ENCODE measurements at regions not wholly inside any gene's neighbourhood (a gene's known extent, or its start where the extent isn't known, plus 50 kb on each side); places are given as distances from the start of the nearest gene placed in this dataset.

GRCh38 chr14:85295318-85295717 is 234.6 kb upstream of the FLRT2 start:
- no peak overlapping the region for H3K4me3 ChIP-seq (ENCODE audit: low read length in 2 of 2)
- H3K36me3 ChIP-seq (ENCODE audit: control insufficient read depth in 1 of 2, insufficient read depth in 2 of 2, low read length in 1 of 2): no peaks in the 10 kb centered on the region
- H3K9me3 ChIP-seq (ENCODE audit: control insufficient read depth, low read length): no peaks in the 10 kb centered on the region
- intact Hi-C loops (cut with DNase I): no loop called here
- H3K27ac ChIP-seq (ENCODE audit: low read depth in 1 of 2, low read length in 2 of 2): no peak overlapping the region
- no peaks in the 10 kb centered on the region for H3K4me1 ChIP-seq (ENCODE audit: control insufficient read depth in 1 of 2, insufficient read depth in 2 of 2, low read length in 2 of 2)
- WGBS, 2 donors: 97 to 100% methylated on average over 1 of the region's 1 CpG
- no peak for ATAC-seq (ENCODE audit: low FRiP score)
- no peak for DNase-seq
- no peaks in the 10 kb centered on the region for H3K27me3 ChIP-seq (ENCODE audit: control insufficient read depth in 1 of 2, insufficient read depth in 2 of 2, low read length in 1 of 2)

GRCh38 chr14:85296456-85297210 is 233.3 kb upstream of the FLRT2 start:
- Histone ChIP-seq H3K4me1 (ENCODE audit: control insufficient read depth in 1 of 2, insufficient read depth in 2 of 2, low read length in 2 of 2) (no peaks in the 10 kb centered on the region), H3K9me3 (ENCODE audit: control insufficient read depth, low read length) (no peaks in the 10 kb centered on the region), H3K27me3 (ENCODE audit: control insufficient read depth in 1 of 2, insufficient read depth in 2 of 2, low read length in 1 of 2) (no peaks in the 10 kb centered on the region), H3K27ac (ENCODE audit: low read depth in 1 of 2, low read length in 2 of 2) (no peak overlapping the region), H3K4me3 (ENCODE audit: low read length in 2 of 2) (no peak overlapping the region), H3K36me3 (ENCODE audit: control insufficient read depth in 1 of 2, insufficient read depth in 2 of 2, low read length in 1 of 2) (no peaks in the 10 kb centered on the region)
- WGBS, 2 donors: 71 to 72% methylated on average over 3 of the region's 3 CpGs
- DNase-seq: no peak
- no peak for ATAC-seq (ENCODE audit: low FRiP score)
- intact Hi-C loops (cut with DNase I): no loop called here

GRCh38 chr14:85300107-85300506 is 229.8 kb upstream of the FLRT2 start:
- Histone ChIP-seq H3K4me3 (ENCODE audit: low read length in 2 of 2) (no peak overlapping the region), H3K36me3 (ENCODE audit: control insufficient read depth in 1 of 2, insufficient read depth in 2 of 2, low read length in 1 of 2) (no peaks in the 10 kb centered on the region), H3K27ac (ENCODE audit: low read depth in 1 of 2, low read length in 2 of 2) (no peak overlapping the region), H3K4me1 (ENCODE audit: control insufficient read depth in 1 of 2, insufficient read depth in 2 of 2, low read length in 2 of 2) (no peaks in the 10 kb centered on the region), H3K27me3 (ENCODE audit: control insufficient read depth in 1 of 2, insufficient read depth in 2 of 2, low read length in 1 of 2) (no peaks in the 10 kb centered on the region), H3K9me3 (ENCODE audit: control insufficient read depth, low read length) (no peaks in the 10 kb centered on the region)
- no peak for ATAC-seq (ENCODE audit: low FRiP score)
- no peak for DNase-seq
- 67 to 82% methylated on average over 1 of the region's 1 CpG for WGBS, 2 donors
- intact Hi-C loops (cut with DNase I): no loop called here

- whole genome bisulfite sequencing, 2 donors: 70 to 73% methylated on average over 4 of the region's 4 CpGs
- intact Hi-C loops (cut with DNase I): no loop called here
- no peak for ATAC-seq (ENCODE audit: low FRiP score)
These were observed 228.4 kb upstream of the FLRT2 start for GRCh38 chr14:85301506-85301905.

GRCh38 chr14:85306024-85306423 is 223.9 kb upstream of the FLRT2 start:
- Histone ChIP-seq H3K27ac (ENCODE audit: low read depth in 1 of 2, low read length in 2 of 2) (no peak overlapping the region), H3K4me3 (ENCODE audit: low read length in 2 of 2) (no peak overlapping the region), H3K27me3 (ENCODE audit: control insufficient read depth in 1 of 2, insufficient read depth in 2 of 2, low read length in 1 of 2) (peaks cover 0 to 2% of the 10 kb centered on the region in 2 donors), H3K9me3 (ENCODE audit: control insufficient read depth, low read length) (no peaks in the 10 kb centered on the region), H3K36me3 (ENCODE audit: control insufficient read depth in 1 of 2, insufficient read depth in 2 of 2, low read length in 1 of 2) (no peaks in the 10 kb centered on the region), H3K4me1 (ENCODE audit: control insufficient read depth in 1 of 2, insufficient read depth in 2 of 2, low read length in 2 of 2) (no peaks in the 10 kb centered on the region)
- WGBS, 2 donors: 91 to 94% methylated on average over 3 of the region's 3 CpGs
- intact Hi-C loops (cut with DNase I): no loop called here
- DNase-seq (no peak), ATAC-seq (ENCODE audit: low FRiP score) (no peak)

More at GRCh38 chr14:85301506-85301905, 228.4 kb upstream of the FLRT2 start:
- no peaks in the 10 kb centered on the region for H3K27me3 ChIP-seq (ENCODE audit: control insufficient read depth in 1 of 2, insufficient read depth in 2 of 2, low read length in 1 of 2)
- H3K4me3 ChIP-seq (ENCODE audit: low read length in 2 of 2): no peak overlapping the region
- no peak for DNase-seq
- H3K36me3 ChIP-seq (ENCODE audit: control insufficient read depth in 1 of 2, insufficient read depth in 2 of 2, low read length in 1 of 2): no peaks in the 10 kb centered on the region
- H3K27ac ChIP-seq (ENCODE audit: low read depth in 1 of 2, low read length in 2 of 2): no peak overlapping the region
- H3K9me3 ChIP-seq (ENCODE audit: control insufficient read depth, low read length): no peaks in the 10 kb centered on the region
- H3K4me1 ChIP-seq (ENCODE audit: control insufficient read depth in 1 of 2, insufficient read depth in 2 of 2, low read length in 2 of 2): no peaks in the 10 kb centered on the region

- DNase-seq (no peak), ATAC-seq (ENCODE audit: low FRiP score) (no peak)
- no peaks in the 10 kb centered on the region for H3K9me3 ChIP-seq (ENCODE audit: control insufficient read depth, low read length)
- H3K36me3 ChIP-seq (ENCODE audit: control insufficient read depth in 1 of 2, insufficient read depth in 2 of 2, low read length in 1 of 2): no peaks in the 10 kb centered on the region
- H3K4me1 ChIP-seq (ENCODE audit: control insufficient read depth in 1 of 2, insufficient read depth in 2 of 2, low read length in 2 of 2): no peaks in the 10 kb centered on the region
- peaks cover 0 to 2% of the 10 kb centered on the region in 2 donors for H3K27me3 ChIP-seq (ENCODE audit: control insufficient read depth in 1 of 2, insufficient read depth in 2 of 2, low read length in 1 of 2)
- no peak overlapping the region for H3K4me3 ChIP-seq (ENCODE audit: low read length in 2 of 2)
- 22 to 24% methylated on average over 8 of the region's 8 CpGs for WGBS, 2 donors
- intact Hi-C loops (cut with DNase I): no loop called here
- H3K27ac ChIP-seq (ENCODE audit: low read depth in 1 of 2, low read length in 2 of 2): no peak overlapping the region
These were observed 221.2 kb upstream of the FLRT2 start for GRCh38 chr14:85308531-85309300.

- no peak for ATAC-seq (ENCODE audit: low FRiP score)
- Histone ChIP-seq H3K9me3 (ENCODE audit: control insufficient read depth, low read length) (no peaks in the 10 kb centered on the region), H3K27me3 (ENCODE audit: control insufficient read depth in 1 of 2, insufficient read depth in 2 of 2, low read length in 1 of 2) (peaks cover 0 to 2% of the 10 kb centered on the region in 2 donors), H3K4me3 (ENCODE audit: low read length in 2 of 2) (no peak overlapping the region), H3K4me1 (ENCODE audit: control insufficient read depth in 1 of 2, insufficient read depth in 2 of 2, low read length in 2 of 2) (no peaks in the 10 kb centered on the region), H3K36me3 (ENCODE audit: control insufficient read depth in 1 of 2, insufficient read depth in 2 of 2, low read length in 1 of 2) (no peaks in the 10 kb centered on the region), H3K27ac (ENCODE audit: low read depth in 1 of 2, low read length in 2 of 2) (no peak overlapping the region)
- no peak for DNase-seq
- WGBS, 2 donors: 91 to 93% methylated on average over 8 of the region's 8 CpGs
- intact Hi-C loops (cut with DNase I): no loop called here
These were observed 219.3 kb upstream of the FLRT2 start for GRCh38 chr14:85310491-85311272.

GRCh38 chr14:85313560-85314207 is 216.3 kb upstream of the FLRT2 start:
- no peaks in the 10 kb centered on the region for H3K36me3 ChIP-seq (ENCODE audit: control insufficient read depth in 1 of 2, insufficient read depth in 2 of 2, low read length in 1 of 2)
- no peaks in the 10 kb centered on the region for H3K4me1 ChIP-seq (ENCODE audit: control insufficient read depth in 1 of 2, insufficient read depth in 2 of 2, low read length in 2 of 2)
- ATAC-seq (ENCODE audit: low FRiP score) (no peak), DNase-seq (no peak)
- no peaks in the 10 kb centered on the region for H3K9me3 ChIP-seq (ENCODE audit: control insufficient read depth, low read length)
- H3K27me3 ChIP-seq (ENCODE audit: control insufficient read depth in 1 of 2, insufficient read depth in 2 of 2, low read length in 1 of 2): peaks cover 0 to 2% of the 10 kb centered on the region in 2 donors
- H3K27ac ChIP-seq (ENCODE audit: low read depth in 1 of 2, low read length in 2 of 2): no peak overlapping the region
- intact Hi-C loops (cut with DNase I): no loop called here
- H3K4me3 ChIP-seq (ENCODE audit: low read length in 2 of 2): no peak overlapping the region
- WGBS, 2 donors: 61 to 67% methylated on average over 2 of the region's 2 CpGs

Data from aorta (tissue), 5 donors.